Tibial nerve (tissue), 4 donors: ENCODE measurements at regions not wholly inside any gene's neighbourhood (a gene's known extent, or its start where the extent isn't known, plus 50 kb on each side); places are given as distances from the start of the nearest gene placed in this dataset.

Experiments used
- EP300 ChIP-seq, 2 donors: sonication (generic); formaldehyde crosslinking; IDR thresholded peaks; one replicate each; pipeline ENCODE4 v1.6.1; 2017; ENCODE audit warnings: antibody characterized with exemption in 2 of 2, mild to moderate bottlenecking in 1 of 2
- TF ChIP-seq, protein P1 (sequence below), 5 experiments: fragments of 200-600 bp in 3 of 5; fragments of 450-650 bp in 2 of 5; sonication (generic) in 3 of 5; IDR thresholded peaks; one replicate each; pipeline ENCODE4 v1.5.1; 2016 to 2019; ENCODE audit warnings: antibody characterized with exemption in 5 of 5, mild to moderate bottlenecking in 3 of 5, moderate library complexity in 2 of 5

- TF ChIP-seq, protein P1, sequence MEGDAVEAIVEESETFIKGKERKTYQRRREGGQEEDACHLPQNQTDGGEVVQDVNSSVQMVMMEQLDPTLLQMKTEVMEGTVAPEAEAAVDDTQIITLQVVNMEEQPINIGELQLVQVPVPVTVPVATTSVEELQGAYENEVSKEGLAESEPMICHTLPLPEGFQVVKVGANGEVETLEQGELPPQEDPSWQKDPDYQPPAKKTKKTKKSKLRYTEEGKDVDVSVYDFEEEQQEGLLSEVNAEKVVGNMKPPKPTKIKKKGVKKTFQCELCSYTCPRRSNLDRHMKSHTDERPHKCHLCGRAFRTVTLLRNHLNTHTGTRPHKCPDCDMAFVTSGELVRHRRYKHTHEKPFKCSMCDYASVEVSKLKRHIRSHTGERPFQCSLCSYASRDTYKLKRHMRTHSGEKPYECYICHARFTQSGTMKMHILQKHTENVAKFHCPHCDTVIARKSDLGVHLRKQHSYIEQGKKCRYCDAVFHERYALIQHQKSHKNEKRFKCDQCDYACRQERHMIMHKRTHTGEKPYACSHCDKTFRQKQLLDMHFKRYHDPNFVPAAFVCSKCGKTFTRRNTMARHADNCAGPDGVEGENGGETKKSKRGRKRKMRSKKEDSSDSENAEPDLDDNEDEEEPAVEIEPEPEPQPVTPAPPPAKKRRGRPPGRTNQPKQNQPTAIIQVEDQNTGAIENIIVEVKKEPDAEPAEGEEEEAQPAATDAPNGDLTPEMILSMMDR (IDR thresholded peaks at IDR 0.05) = no peak
- TF ChIP-seq EP300 (IDR thresholded peaks at IDR 0.05) = no peak
Measured at GRCh38 chr5:103411711-103412110, 150.9 kb downstream of the NUDT12 start.
